Mesothelial cell of epicardium (in vitro differentiated cells): ENCODE measurements at regions not wholly inside any gene's neighbourhood (a gene's known extent, or its start where the extent isn't known, plus 50 kb on each side); places are given as distances from the start of the nearest gene placed in this dataset.
"Not testable (repeated sequence)": the region's sequence is repeated elsewhere in the genome, so short reads cannot be mapped to it uniquely, and the experiment has no call there.

Source experiments
- DNase-seq, 2 experiments: peaks; one replicate each; pipeline ENCODE4 v3.0.0; 2021; ENCODE audit warnings: low spot score in 2 of 2; ENCODE audit not compliant: unreplicated experiment in 2 of 2
- H3K27ac Mint-ChIP-seq: 2 replicates; pipeline ENCODE4 v1.8.0; 2021; ENCODE audit warnings: mixed read lengths
- H3K27me3 Mint-ChIP-seq: 2 replicates; pipeline ENCODE4 v1.8.0; 2021; ENCODE audit warnings: low read depth, mixed read lengths
- H3K36me3 Mint-ChIP-seq: 2 replicates; pipeline ENCODE4 v1.8.0; 2021; ENCODE audit warnings: mixed read lengths
- H3K4me1 Mint-ChIP-seq: 2 replicates; pipeline ENCODE4 v1.8.0; 2021; ENCODE audit warnings: mixed read lengths
- H3K4me3 Mint-ChIP-seq: 2 replicates; pipeline ENCODE4 v1.8.0; 2021; ENCODE audit warnings: mild to moderate bottlenecking, moderate library complexity, mixed read lengths
- H3K9me3 Mint-ChIP-seq: 2 replicates; pipeline ENCODE4 v1.8.0; 2021; ENCODE audit warnings: mixed read lengths
- CTCF ChIP-seq: fragments of 200-600 bp; sonication (generic); IDR thresholded peaks from one replicate; pipeline ENCODE4 v1.5.0; 2021; ENCODE audit warnings: antibody characterized with exemption; ENCODE audit not compliant: unreplicated experiment

DNA sequence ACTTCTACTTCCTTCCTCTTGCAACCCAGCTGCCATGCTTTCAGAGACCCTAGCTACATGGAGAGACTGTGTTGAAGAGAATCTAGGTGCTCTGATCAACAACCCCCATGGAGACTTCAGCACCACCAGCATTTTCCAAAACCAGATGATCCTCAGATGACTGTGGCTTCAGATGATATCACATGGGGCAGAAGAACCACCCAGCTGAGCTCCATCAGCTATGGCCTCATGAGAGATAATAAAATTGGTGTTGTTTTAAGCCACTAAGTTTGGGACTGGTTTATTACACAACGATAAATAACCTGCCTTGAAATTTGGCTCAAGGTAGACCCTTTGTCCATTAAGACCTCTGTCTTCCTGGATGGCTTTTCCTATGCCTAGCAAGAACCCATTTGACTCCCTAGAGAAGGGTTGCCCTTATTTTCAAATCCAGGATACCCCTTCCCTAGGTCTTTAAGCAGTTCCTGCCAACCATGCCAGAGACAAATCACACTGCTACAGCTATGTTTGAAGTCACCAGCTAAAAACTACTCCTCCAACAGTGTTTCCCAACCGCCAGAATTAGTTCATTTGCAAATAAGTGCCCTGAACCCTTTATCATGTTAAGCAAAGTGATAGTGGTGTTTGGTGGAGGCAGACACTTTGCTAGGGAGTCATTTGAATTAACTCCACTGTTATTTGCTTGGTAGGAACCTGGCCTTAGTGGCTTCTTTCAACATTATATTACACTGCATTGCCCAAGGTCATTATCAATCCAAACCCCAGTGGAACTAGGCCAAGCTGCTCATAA, 136.9 kb upstream of the PALS2 start:
- Mint-ChIP-seq H3K4me1 (no peaks in the 10 kb centered on the region), H3K27me3 (peaks cover 5% of the 10 kb centered on the region), H3K36me3 (no peaks in the 10 kb centered on the region), H3K4me3 (no peak overlapping the region), H3K27ac (no peak overlapping the region), H3K9me3 (no peaks in the 10 kb centered on the region)
- DNase-seq = no peak
- TF ChIP-seq CTCF = no peak

DNA sequence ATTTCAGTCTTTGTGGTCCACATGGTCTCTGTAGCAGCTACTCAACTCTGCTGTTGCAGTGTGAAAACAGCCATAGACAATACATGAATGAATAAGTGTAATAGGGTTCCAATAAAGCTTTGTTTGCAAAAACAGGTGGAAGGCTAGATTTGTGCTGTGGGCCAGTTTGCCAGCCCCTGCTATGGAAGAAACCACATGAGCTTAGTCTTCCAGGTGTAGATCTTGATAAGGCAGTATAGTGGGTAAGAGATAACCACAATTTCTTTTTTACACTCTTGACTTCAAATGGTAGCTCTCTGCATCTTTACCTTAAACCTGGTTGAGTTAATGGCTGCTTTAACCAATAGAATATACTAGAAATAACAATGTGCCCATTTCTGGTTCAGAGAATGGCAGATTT, 135.0 kb upstream of the PALS2 start:
- H3K4me3 Mint-ChIP-seq = no peak overlapping the region
- TF ChIP-seq CTCF = no peak
- H3K36me3 Mint-ChIP-seq = no peaks in the 10 kb centered on the region
- H3K27ac Mint-ChIP-seq = no peak overlapping the region
- no peaks in the 10 kb centered on the region for H3K9me3 Mint-ChIP-seq
- DNase-seq = no peak
- no peaks in the 10 kb centered on the region for H3K4me1 Mint-ChIP-seq
- H3K27me3 Mint-ChIP-seq = peaks cover 5% of the 10 kb centered on the region

DNA sequence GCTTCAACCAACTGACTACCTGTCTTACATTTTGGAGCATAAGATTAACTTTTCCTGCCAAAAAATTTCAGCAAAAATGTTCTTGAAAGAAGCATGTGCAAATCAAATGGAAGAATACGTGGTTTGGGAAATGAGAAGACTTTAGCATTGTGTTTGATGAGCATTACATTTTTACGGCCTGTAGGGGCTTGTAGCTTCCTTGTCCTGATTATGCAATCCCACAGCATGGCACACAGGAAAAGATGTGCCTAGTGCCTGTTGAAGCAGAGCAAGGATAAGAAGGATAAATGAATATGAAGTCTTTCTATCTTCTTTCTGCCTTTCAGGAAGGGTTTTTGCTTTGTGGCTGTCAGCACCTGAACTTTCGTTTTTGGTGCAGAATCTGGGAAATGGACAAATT, 134.1 kb upstream of the PALS2 start:
- H3K36me3 Mint-ChIP-seq, DNase-seq, H3K9me3 Mint-ChIP-seq, H3K27me3 Mint-ChIP-seq, H3K4me1 Mint-ChIP-seq, H3K4me3 Mint-ChIP-seq, H3K27ac Mint-ChIP-seq: not testable (repeated sequence)

- DNase-seq = no peak
- no peak overlapping the region for H3K27ac Mint-ChIP-seq
- H3K4me3 Mint-ChIP-seq = no peak overlapping the region
- no peaks in the 10 kb centered on the region for H3K27me3 Mint-ChIP-seq
- no peaks in the 10 kb centered on the region for H3K36me3 Mint-ChIP-seq
- H3K4me1 Mint-ChIP-seq = no peaks in the 10 kb centered on the region
- no peak for TF ChIP-seq CTCF
- no peaks in the 10 kb centered on the region for H3K9me3 Mint-ChIP-seq
Measured at GRCh38 chr7:24440892-24441291, 132.4 kb upstream of the PALS2 start.

DNA sequence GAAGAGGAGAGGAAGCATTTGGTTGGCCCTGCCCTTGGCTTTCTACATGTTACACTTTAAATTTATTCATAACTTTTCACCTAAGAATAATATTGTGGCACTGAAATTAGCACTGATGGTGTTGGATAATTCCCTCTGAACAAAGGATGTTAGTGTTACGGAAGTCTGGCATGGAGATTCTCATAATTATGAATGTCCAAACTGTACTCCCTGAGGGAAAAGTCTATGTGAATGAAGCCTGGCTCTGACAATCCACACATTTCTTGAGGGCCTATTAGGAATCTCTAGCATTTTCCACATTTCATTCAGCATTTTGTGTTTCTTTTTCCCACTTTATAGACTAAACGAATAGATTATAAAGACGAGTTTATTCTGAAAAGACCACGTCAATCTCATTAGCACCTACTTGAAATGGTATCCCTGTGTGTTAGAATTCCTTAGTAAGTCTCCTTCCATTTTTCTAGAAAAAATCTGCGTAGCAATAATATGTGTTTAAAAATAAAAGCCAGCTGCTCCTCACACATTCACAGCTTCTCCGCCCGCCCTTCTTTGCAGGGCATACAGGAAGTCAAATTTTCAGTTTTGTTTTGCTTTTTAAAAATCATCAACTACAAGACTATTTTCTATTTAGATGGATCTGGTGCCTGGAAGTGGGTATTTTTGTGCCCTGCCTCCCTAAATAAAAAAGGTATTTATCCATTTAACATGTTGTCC, 131.8 kb upstream of the PALS2 start:
- Mint-ChIP-seq H3K36me3 (no peaks in the 10 kb centered on the region), H3K27me3 (no peaks in the 10 kb centered on the region), H3K9me3 (no peaks in the 10 kb centered on the region), H3K4me1 (no peaks in the 10 kb centered on the region), H3K27ac (no peak overlapping the region), H3K4me3 (no peak overlapping the region)
- no peak for TF ChIP-seq CTCF
- no peak for DNase-seq

DNA sequence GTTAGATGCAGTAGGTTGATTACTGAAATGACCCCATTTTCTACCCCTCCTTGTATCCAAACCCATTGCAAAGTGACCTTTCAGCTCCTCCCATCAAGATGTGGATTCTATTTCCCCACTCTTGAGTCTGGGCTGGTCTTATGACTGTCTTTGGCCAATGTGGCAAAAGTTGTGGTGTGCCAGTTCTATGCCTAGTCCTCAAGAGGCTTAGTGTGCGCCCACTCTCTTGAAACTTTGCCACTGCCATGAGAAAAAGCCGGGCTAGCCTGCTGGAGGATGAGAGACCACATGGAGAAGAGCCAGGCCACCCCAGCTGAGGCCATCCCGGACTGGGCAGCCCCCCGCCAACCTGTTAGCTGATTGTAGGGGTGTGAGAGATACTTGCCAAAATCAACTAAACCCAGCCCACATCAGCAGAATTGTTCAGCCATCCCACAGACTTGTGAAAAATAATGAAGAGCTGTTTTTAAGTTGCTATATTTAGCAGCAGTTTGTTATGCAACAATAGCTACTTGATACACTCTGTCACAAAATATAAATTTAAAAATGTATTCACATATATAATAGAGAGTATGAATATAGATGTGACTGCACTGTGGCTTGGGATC, 131.0 kb upstream of the PALS2 start:
- no peak overlapping the region for H3K27ac Mint-ChIP-seq
- no peaks in the 10 kb centered on the region for H3K4me1 Mint-ChIP-seq
- H3K36me3 Mint-ChIP-seq = no peaks in the 10 kb centered on the region
- TF ChIP-seq CTCF = no peak
- DNase-seq = no peak
- H3K9me3 Mint-ChIP-seq = no peaks in the 10 kb centered on the region
- H3K4me3 Mint-ChIP-seq = no peak overlapping the region
- no peaks in the 10 kb centered on the region for H3K27me3 Mint-ChIP-seq
